ENCODE measurements at regions not wholly inside any gene's neighbourhood (a gene's known extent, or its start where the extent isn't known, plus 50 kb on each side); places are given as distances from the start of the nearest gene placed in this dataset.

GRCh38 chr20:10724449-10725173, 50.8 kb upstream of the JAG1 start:
- no peak for DNase-seq (ENCODE audit: low read depth)
- no peak for TF ChIP-seq CTCF (conservative IDR thresholded peaks at IDR 0.05; ENCODE audit: low read depth, low read length)
- H3K4me3 ChIP-seq (ENCODE audit: low read depth, low read length) = no peak overlapping the region

- TF ChIP-seq CTCF (conservative IDR thresholded peaks at IDR 0.05; ENCODE audit: low read depth, low read length) = no peak
- DNase-seq (ENCODE audit: low read depth) = no peak
Observed at GRCh38 chr20:10728873-10729670, 55.3 kb upstream of the JAG1 start.

DNA sequence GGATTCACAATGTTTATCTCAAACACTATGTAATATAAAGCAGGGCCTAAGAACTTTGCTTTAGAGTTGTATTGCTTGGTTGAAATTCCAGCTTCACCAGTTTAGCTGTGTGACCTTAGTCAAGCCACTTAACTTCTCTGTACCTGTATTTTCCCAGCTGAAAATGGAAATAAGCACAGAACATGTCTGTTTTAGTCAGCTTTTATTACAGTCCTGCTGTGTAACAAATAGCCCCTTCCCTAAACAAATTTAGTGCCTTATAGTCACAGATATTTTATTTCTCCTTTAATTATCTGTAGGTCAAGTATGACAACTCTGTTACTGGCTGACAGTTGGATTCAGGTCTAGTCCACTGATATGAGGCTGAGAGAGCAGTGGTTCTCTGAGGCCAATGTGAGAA, 56.0 kb upstream of the JAG1 start:
- no peak for TF ChIP-seq CTCF (conservative IDR thresholded peaks at IDR 0.05; ENCODE audit: low read depth, low read length)
- no peak overlapping the region for H3K4me3 ChIP-seq (ENCODE audit: low read depth, low read length)

More at GRCh38 chr20:10728873-10729670, 55.3 kb upstream of the JAG1 start:
- no peak overlapping the region for H3K4me3 ChIP-seq (ENCODE audit: low read depth, low read length)

GRCh38 chr20:10730629-10731183, 56.9 kb upstream of the JAG1 start:
- no peak for TF ChIP-seq CTCF (conservative IDR thresholded peaks at IDR 0.05; ENCODE audit: low read depth, low read length)

More for the DNA sequence above, 56.0 kb upstream of the JAG1 start:
- DNase-seq (ENCODE audit: low read depth) = no peak

DNA sequence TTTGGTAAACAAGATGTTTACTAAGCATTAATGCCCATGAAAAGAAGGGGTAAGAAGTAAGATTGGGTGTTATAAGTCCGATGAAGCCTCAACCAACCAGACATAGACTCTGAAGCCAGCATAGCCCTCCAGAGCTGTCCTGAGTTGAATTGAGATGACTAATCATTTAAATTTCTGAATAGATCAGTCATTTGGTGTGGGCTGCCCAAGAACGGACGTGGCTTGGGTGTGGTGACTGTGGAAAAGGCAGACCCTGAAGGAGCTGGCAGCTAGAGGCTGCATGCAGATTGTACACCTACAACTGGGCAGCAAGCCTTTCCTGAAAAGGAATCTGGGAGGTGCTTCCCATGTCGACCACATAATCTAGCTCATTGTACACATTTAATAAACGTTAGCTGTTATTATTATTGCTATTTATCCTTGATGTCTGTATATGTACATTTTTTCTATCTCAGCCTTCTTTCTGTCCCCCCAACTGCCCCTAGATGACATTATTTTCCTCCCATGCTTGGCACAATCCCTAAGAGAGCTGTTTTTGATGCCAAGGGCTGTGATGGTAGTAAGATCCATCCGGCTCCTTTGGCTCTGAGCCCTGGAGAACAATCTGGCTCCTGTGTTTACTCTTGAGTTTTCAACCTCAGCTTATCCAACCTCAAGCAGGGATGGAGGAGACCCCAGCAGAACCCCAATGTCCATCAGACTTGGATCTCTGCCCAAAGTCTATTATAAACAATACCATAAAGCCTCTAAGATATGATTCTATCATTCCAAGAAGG, 57.6 kb upstream of the JAG1 start:
- no peak for TF ChIP-seq CTCF (conservative IDR thresholded peaks at IDR 0.05; ENCODE audit: low read depth, low read length)
- no peak overlapping the region for H3K4me3 ChIP-seq (ENCODE audit: low read depth, low read length)
- DNase-seq (ENCODE audit: low read depth) = no peak

More at GRCh38 chr20:10730629-10731183, 56.9 kb upstream of the JAG1 start:
- H3K4me3 ChIP-seq (ENCODE audit: low read depth, low read length) = no peak overlapping the region
- no peak for DNase-seq (ENCODE audit: low read depth)

DNA sequence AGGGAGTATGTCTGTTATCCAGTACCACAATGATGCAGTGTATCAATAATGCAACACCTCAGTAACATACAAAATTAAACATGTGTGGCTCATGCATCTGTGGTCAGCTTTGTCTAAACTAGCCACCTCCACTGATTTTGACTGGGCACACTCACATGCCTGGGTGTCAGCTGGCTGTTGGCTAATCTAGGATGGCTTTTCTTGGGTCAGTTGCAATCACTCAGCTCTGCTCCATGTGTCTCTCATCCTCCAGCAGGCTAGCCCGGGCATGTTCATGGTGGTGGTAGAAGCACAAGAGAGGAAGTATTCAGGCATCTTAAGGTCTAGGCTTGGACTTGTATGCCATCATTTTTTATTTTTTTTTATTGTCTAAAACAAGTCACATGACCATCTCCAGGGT, 59.3 kb upstream of the JAG1 start:
- no peak for TF ChIP-seq CTCF (conservative IDR thresholded peaks at IDR 0.05; ENCODE audit: low read depth, low read length)
- DNase-seq (ENCODE audit: low read depth) = no peak

More for the DNA sequence above, 59.3 kb upstream of the JAG1 start:
- H3K4me3 ChIP-seq (ENCODE audit: low read depth, low read length) = no peak overlapping the region
